ENCODE measurements at regions not wholly inside any gene's neighbourhood (a gene's known extent, or its start where the extent isn't known, plus 50 kb on each side); places are given as distances from the start of the nearest gene placed in this dataset.
A peak's percentile ranks its signal among the peaks of the same experiment; 100 is the strongest.

DNA sequence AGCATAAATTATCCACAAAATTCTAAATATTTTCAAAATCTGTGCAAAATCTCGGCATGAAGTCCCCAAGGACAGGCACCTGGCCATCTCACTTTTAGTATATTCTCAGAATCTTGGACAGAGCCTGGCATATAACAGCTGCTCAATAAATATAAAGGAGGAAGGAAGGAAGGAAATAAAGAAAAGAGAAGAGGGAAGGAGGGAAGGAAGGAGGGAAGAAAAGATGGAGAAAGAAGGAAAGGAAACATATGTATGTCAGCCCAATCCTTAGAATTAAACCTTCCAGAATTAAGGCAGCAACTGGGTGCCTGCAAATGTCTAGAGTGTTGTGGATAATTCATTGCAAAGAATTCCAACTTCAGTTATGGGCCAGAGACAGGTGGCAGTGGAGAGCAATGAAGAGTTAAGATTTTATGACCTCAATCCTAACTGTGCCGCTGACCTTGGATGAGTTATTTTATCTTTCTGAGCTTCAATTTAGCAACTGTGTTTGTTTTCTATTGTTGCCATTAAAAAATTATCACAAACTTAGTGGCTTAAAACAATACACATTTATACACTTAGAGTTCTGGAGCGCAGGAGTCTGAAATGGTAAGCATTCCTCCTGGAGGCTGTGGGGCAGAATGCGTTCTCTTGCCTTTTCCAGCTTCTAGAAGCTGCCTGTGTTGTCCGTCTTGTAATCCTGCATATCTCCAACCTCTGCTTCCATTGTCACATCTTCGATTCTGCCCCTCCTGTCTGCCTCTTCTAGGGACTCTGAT is 200.9 kb upstream of the MSX2 start:
- TF ChIP-seq POLR2AphosphoS5 (IDR thresholded peaks at IDR 0.05; ENCODE audit: low read depth, low read length) (no peak), SIN3A (IDR thresholded peaks at IDR 0.05; ENCODE audit: borderline replicate concordance, insufficient read depth, low read depth, low read length) (no peak)
- TF ChIP-seq, protein P1, sequence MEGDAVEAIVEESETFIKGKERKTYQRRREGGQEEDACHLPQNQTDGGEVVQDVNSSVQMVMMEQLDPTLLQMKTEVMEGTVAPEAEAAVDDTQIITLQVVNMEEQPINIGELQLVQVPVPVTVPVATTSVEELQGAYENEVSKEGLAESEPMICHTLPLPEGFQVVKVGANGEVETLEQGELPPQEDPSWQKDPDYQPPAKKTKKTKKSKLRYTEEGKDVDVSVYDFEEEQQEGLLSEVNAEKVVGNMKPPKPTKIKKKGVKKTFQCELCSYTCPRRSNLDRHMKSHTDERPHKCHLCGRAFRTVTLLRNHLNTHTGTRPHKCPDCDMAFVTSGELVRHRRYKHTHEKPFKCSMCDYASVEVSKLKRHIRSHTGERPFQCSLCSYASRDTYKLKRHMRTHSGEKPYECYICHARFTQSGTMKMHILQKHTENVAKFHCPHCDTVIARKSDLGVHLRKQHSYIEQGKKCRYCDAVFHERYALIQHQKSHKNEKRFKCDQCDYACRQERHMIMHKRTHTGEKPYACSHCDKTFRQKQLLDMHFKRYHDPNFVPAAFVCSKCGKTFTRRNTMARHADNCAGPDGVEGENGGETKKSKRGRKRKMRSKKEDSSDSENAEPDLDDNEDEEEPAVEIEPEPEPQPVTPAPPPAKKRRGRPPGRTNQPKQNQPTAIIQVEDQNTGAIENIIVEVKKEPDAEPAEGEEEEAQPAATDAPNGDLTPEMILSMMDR (IDR thresholded peaks at IDR 0.05), result peak; percentile 62

All from Panc1 (cell line).